GM23338 (cell line): ENCODE measurements at regions not wholly inside any gene's neighbourhood (a gene's known extent, or its start where the extent isn't known, plus 50 kb on each side); places are given as distances from the start of the nearest gene placed in this dataset.

Experiments
- ATAC-seq: fragments of 200-7000 bp; cut with Tn5 transposase; 3 replicates; pipeline ENCODE4 v1.9.1; 2020
- DNase-seq: peaks from one replicate; pipeline ENCODE4 v3.0.0-alpha.2; 2015; ENCODE audit warnings: low spot score
- H2AFZ ChIP-seq: fragments of 200-600 bp; sonication (generic); 2 replicates; pipeline ENCODE4 v1.8.0; 2016; ENCODE audit warnings: antibody characterized with exemption, mild to moderate bottlenecking, moderate library complexity
- H3F3A ChIP-seq: fragments of 200-600 bp; sonication (generic); replicated peaks from 2 replicates; pipeline ENCODE4 v1.8.0; 2017; ENCODE audit warnings: antibody characterized with exemption, mixed run types, low read depth
- H3K27ac ChIP-seq: fragments of 200-600 bp; sonication (generic); 2 replicates; pipeline ENCODE4 v1.6.1; 2016; ENCODE audit warnings: low read depth
- H3K27me3 ChIP-seq: fragments of 200-600 bp; sonication (generic); 2 replicates; pipeline ENCODE4 v1.8.0; 2016; ENCODE audit warnings: mild to moderate bottlenecking, mixed run types, moderate library complexity; ENCODE audit not compliant: insufficient read depth
- H3K36me3 ChIP-seq: fragments of 200-600 bp; sonication (generic); 2 replicates; pipeline ENCODE4 v1.8.0; 2016; ENCODE audit warnings: mild to moderate bottlenecking; ENCODE audit not compliant: insufficient read depth
- H3K4me1 ChIP-seq: fragments of 200-600 bp; sonication (generic); 2 replicates; pipeline ENCODE4 v1.8.0; 2016; ENCODE audit warnings: mild to moderate bottlenecking, moderate library complexity; ENCODE audit not compliant: insufficient read depth
- H3K4me2 ChIP-seq: fragments of 200-600 bp; sonication (generic); 2 replicates; pipeline ENCODE4 v1.7.1; 2017; ENCODE audit warnings: mixed run types
- H3K4me3 ChIP-seq: fragments of 200-600 bp; sonication (generic); 2 replicates; pipeline ENCODE4 v1.6.1; 2016; ENCODE audit warnings: mixed run types
- H3K79me2 ChIP-seq: fragments of 200-600 bp; sonication (generic); replicated peaks from 2 replicates; pipeline ENCODE4 v1.8.0; 2017; ENCODE audit warnings: mild to moderate bottlenecking; ENCODE audit not compliant: insufficient read depth
- H3K9me2 ChIP-seq: fragments of 200-600 bp; sonication (generic); 2 replicates; pipeline ENCODE4 v1.8.0; 2017; ENCODE audit not compliant: insufficient read depth
- H4K20me1 ChIP-seq: fragments of 200-600 bp; sonication (generic); replicated peaks from 2 replicates; pipeline ENCODE4 v1.8.0; 2017; ENCODE audit warnings: mild to moderate bottlenecking; ENCODE audit not compliant: insufficient read depth
- H3K27ac Mint-ChIP-seq: 2 replicates; pipeline ENCODE4 v1.8.0; 2020; ENCODE audit warnings: inconsistent platforms, mild to moderate bottlenecking, moderate library complexity, mixed read lengths
- H3K27me3 Mint-ChIP-seq: 3 replicates; pipeline ENCODE4 v1.8.0; 2022; ENCODE audit warnings: low read depth, mild to moderate bottlenecking, moderate library complexity, mixed read lengths, inconsistent platforms; ENCODE audit not compliant: insufficient read depth, poor library complexity
- H3K36me3 Mint-ChIP-seq: 3 replicates; pipeline ENCODE4 v1.8.0; 2021; ENCODE audit warnings: low read depth, mild to moderate bottlenecking, inconsistent platforms, moderate library complexity, mixed read lengths
- H3K4me1 Mint-ChIP-seq: 3 replicates; pipeline ENCODE4 v1.8.0; 2020; ENCODE audit warnings: mild to moderate bottlenecking, inconsistent platforms, mixed read lengths
- H3K4me3 Mint-ChIP-seq: 3 replicates; pipeline ENCODE4 v1.8.0; 2021; ENCODE audit warnings: moderate library complexity, mild to moderate bottlenecking, inconsistent platforms, mixed read lengths
- H3K9me3 Mint-ChIP-seq: 3 replicates; pipeline ENCODE4 v1.8.0; 2020; ENCODE audit warnings: moderate library complexity, mild to moderate bottlenecking, inconsistent platforms, mixed read lengths
- CREB1 ChIP-seq: fragments of 250-450 bp; sonication (Bioruptor Pico); IDR thresholded peaks from 2 replicates; pipeline ENCODE4 v1.5.0; 2020; ENCODE audit warnings: low read depth, mild to moderate bottlenecking, moderate library complexity
- ETS1 ChIP-seq: IDR thresholded peaks from 2 replicates; pipeline ENCODE4 v1.6.1; 2016; ENCODE audit warnings: antibody characterized with exemption
- EZH2 ChIP-seq: fragments of 200-600 bp; sonication (generic); IDR thresholded peaks from one replicate; pipeline ENCODE4 v1.8.0; 2017; ENCODE audit warnings: antibody characterized with exemption, mild to moderate bottlenecking, low read depth; ENCODE audit not compliant: unreplicated experiment
- EZH2phosphoT487 ChIP-seq: fragments of 200-600 bp; sonication (generic); IDR thresholded peaks from one replicate; pipeline ENCODE4 v1.8.1; 2018; ENCODE audit warnings: antibody characterized with exemption; ENCODE audit not compliant: unreplicated experiment
- JUNB ChIP-seq: IDR thresholded peaks from one replicate; pipeline ENCODE4 v1.6.1; 2016; ENCODE audit warnings: antibody characterized with exemption; ENCODE audit not compliant: unreplicated experiment
- NANOG ChIP-seq: IDR thresholded peaks from 2 replicates; pipeline ENCODE4 v1.6.1; 2016; ENCODE audit warnings: antibody characterized with exemption, borderline replicate concordance
- POLR2AphosphoS5 ChIP-seq: IDR thresholded peaks from 2 replicates; pipeline ENCODE4 v1.6.1; 2016; ENCODE audit warnings: antibody characterized with exemption, low read depth
- STAT1 ChIP-seq: IDR thresholded peaks from one replicate; pipeline ENCODE4 v1.6.1; 2016; ENCODE audit warnings: antibody characterized with exemption; ENCODE audit not compliant: unreplicated experiment
- ZNF114 ChIP-seq: fragments of 250-450 bp; sonication (Bioruptor Pico); IDR thresholded peaks from 2 replicates; pipeline ENCODE4 v1.5.0; 2020; ENCODE audit warnings: mild to moderate bottlenecking, moderate library complexity
- ZNF331 ChIP-seq: fragments of 250-450 bp; sonication (Bioruptor Pico); IDR thresholded peaks from 2 replicates; pipeline ENCODE4 v1.5.0; 2020; ENCODE audit warnings: low read depth, mild to moderate bottlenecking, moderate library complexity
- TF ChIP-seq, protein P1 (sequence below): IDR thresholded peaks from one replicate; pipeline ENCODE4 v1.6.1; 2018; ENCODE audit warnings: antibody characterized with exemption; ENCODE audit not compliant: unreplicated experiment
- TF ChIP-seq, protein P2 (sequence below), 2 experiments: fragments of 200-600 bp in 1 of 2; sonication (generic) in 1 of 2; conservative IDR thresholded peaks; 2 replicates each; pipeline versions ENCODE4 v1.5.1 to v1.6.1; 2016 to 2017; ENCODE audit warnings: antibody characterized with exemption in 2 of 2, low read depth in 2 of 2, mild to moderate bottlenecking in 2 of 2, moderate library complexity in 1 of 2
- TF ChIP-seq, protein P3 (sequence below): fragments of 250-450 bp; sonication (Bioruptor Pico); IDR thresholded peaks from 2 replicates; pipeline ENCODE4 v1.5.0; 2020; ENCODE audit warnings: mild to moderate bottlenecking, moderate library complexity

GRCh38 chr7:138289082-138289481 is 171.0 kb upstream of the TRIM24 start:
- H3K4me2 ChIP-seq = no peak overlapping the region
- no peaks in the 10 kb centered on the region for H3K4me1 ChIP-seq
- H3K27ac ChIP-seq = no peak overlapping the region
- peaks cover 12% of the 10 kb centered on the region; the same call in 1 of the 2 replicates for H3K36me3 ChIP-seq
- no peaks in the 10 kb centered on the region for H3K4me1 Mint-ChIP-seq
- H2AFZ ChIP-seq = no peak overlapping the region
- TF ChIP-seq JUNB (no peak), EZH2phosphoT487 (no peak), ZNF114 (CRISPR knock-in tag) (no peak), NANOG (no peak), POLR2AphosphoS5 (no peak), CREB1 (CRISPR knock-in tag) (no peak), STAT1 (no peak), ETS1 (no peak), ZNF331 (no peak), EZH2 (no peak)
- TF ChIP-seq, protein P1, sequence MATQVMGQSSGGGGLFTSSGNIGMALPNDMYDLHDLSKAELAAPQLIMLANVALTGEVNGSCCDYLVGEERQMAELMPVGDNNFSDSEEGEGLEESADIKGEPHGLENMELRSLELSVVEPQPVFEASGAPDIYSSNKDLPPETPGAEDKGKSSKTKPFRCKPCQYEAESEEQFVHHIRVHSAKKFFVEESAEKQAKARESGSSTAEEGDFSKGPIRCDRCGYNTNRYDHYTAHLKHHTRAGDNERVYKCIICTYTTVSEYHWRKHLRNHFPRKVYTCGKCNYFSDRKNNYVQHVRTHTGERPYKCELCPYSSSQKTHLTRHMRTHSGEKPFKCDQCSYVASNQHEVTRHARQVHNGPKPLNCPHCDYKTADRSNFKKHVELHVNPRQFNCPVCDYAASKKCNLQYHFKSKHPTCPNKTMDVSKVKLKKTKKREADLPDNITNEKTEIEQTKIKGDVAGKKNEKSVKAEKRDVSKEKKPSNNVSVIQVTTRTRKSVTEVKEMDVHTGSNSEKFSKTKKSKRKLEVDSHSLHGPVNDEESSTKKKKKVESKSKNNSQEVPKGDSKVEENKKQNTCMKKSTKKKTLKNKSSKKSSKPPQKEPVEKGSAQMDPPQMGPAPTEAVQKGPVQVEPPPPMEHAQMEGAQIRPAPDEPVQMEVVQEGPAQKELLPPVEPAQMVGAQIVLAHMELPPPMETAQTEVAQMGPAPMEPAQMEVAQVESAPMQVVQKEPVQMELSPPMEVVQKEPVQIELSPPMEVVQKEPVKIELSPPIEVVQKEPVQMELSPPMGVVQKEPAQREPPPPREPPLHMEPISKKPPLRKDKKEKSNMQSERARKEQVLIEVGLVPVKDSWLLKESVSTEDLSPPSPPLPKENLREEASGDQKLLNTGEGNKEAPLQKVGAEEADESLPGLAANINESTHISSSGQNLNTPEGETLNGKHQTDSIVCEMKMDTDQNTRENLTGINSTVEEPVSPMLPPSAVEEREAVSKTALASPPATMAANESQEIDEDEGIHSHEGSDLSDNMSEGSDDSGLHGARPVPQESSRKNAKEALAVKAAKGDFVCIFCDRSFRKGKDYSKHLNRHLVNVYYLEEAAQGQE = no peak
- TF ChIP-seq, protein P2, sequence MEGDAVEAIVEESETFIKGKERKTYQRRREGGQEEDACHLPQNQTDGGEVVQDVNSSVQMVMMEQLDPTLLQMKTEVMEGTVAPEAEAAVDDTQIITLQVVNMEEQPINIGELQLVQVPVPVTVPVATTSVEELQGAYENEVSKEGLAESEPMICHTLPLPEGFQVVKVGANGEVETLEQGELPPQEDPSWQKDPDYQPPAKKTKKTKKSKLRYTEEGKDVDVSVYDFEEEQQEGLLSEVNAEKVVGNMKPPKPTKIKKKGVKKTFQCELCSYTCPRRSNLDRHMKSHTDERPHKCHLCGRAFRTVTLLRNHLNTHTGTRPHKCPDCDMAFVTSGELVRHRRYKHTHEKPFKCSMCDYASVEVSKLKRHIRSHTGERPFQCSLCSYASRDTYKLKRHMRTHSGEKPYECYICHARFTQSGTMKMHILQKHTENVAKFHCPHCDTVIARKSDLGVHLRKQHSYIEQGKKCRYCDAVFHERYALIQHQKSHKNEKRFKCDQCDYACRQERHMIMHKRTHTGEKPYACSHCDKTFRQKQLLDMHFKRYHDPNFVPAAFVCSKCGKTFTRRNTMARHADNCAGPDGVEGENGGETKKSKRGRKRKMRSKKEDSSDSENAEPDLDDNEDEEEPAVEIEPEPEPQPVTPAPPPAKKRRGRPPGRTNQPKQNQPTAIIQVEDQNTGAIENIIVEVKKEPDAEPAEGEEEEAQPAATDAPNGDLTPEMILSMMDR (conservative IDR thresholded peaks at IDR 0.05; ENCODE audit: low read depth in 2 of 2) = no peak
- TF ChIP-seq, protein P3, sequence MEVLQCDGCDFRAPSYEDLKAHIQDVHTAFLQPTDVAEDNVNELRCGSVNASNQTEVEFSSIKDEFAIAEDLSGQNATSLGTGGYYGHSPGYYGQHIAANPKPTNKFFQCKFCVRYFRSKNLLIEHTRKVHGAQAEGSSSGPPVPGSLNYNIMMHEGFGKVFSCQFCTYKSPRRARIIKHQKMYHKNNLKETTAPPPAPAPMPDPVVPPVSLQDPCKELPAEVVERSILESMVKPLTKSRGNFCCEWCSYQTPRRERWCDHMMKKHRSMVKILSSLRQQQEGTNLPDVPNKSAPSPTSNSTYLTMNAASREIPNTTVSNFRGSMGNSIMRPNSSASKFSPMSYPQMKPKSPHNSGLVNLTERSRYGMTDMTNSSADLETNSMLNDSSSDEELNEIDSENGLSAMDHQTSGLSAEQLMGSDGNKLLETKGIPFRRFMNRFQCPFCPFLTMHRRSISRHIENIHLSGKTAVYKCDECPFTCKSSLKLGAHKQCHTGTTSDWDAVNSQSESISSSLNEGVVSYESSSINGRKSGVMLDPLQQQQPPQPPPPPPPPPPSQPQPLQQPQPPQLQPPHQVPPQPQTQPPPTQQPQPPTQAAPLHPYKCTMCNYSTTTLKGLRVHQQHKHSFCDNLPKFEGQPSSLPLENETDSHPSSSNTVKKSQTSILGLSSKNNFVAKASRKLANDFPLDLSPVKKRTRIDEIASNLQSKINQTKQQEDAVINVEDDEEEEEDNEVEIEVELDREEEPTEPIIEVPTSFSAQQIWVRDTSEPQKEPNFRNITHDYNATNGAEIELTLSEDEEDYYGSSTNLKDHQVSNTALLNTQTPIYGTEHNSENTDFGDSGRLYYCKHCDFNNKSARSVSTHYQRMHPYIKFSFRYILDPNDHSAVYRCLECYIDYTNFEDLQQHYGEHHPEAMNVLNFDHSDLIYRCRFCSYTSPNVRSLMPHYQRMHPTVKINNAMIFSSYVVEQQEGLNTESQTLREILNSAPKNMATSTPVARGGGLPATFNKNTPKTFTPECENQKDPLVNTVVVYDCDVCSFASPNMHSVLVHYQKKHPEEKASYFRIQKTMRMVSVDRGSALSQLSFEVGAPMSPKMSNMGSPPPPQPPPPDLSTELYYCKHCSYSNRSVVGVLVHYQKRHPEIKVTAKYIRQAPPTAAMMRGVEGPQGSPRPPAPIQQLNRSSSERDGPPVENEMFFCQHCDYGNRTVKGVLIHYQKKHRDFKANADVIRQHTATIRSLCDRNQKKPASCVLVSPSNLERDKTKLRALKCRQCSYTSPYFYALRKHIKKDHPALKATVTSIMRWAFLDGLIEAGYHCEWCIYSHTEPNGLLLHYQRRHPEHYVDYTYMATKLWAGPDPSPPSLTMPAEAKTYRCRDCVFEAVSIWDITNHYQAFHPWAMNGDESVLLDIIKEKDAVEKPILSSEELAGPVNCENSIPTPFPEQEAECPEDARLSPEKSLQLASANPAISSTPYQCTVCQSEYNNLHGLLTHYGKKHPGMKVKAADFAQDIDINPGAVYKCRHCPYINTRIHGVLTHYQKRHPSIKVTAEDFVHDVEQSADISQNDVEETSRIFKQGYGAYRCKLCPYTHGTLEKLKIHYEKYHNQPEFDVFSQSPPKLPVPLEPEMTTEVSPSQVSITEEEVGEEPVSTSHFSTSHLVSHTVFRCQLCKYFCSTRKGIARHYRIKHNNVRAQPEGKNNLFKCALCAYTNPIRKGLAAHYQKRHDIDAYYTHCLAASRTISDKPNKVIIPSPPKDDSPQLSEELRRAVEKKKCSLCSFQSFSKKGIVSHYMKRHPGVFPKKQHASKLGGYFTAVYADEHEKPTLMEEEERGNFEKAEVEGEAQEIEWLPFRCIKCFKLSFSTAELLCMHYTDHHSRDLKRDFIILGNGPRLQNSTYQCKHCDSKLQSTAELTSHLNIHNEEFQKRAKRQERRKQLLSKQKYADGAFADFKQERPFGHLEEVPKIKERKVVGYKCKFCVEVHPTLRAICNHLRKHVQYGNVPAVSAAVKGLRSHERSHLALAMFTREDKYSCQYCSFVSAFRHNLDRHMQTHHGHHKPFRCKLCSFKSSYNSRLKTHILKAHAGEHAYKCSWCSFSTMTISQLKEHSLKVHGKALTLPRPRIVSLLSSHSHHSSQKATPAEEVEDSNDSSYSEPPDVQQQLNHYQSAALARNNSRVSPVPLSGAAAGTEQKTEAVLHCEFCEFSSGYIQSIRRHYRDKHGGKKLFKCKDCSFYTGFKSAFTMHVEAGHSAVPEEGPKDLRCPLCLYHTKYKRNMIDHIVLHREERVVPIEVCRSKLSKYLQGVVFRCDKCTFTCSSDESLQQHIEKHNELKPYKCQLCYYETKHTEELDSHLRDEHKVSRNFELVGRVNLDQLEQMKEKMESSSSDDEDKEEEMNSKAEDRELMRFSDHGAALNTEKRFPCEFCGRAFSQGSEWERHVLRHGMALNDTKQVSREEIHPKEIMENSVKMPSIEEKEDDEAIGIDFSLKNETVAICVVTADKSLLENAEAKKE (CRISPR knock-in tag) = no peak
- H3K27me3 Mint-ChIP-seq = peaks cover 2% of the 10 kb centered on the region
- H3K9me2 ChIP-seq = no peaks in the 10 kb centered on the region
- H3K9me3 Mint-ChIP-seq = peaks cover 36% of the 10 kb centered on the region
- peaks cover 29% of the 10 kb centered on the region for H3K36me3 Mint-ChIP-seq
- DNase-seq = no peak
- no peak overlapping the region for H3K4me3 ChIP-seq
- H3K27me3 ChIP-seq = no peaks in the 10 kb centered on the region
- no peak overlapping the region for H3K27ac Mint-ChIP-seq
- H4K20me1 ChIP-seq = no peaks in the 10 kb centered on the region
- H3K4me3 Mint-ChIP-seq = no peak overlapping the region
- H3K79me2 ChIP-seq = no peaks in the 10 kb centered on the region
- ATAC-seq = no peak
- no peaks in the 10 kb centered on the region for H3F3A ChIP-seq
